ENCODE measurements at regions not wholly inside any gene's neighbourhood (a gene's known extent, or its start where the extent isn't known, plus 50 kb on each side); places are given as distances from the start of the nearest gene placed in this dataset.
A peak's percentile ranks its signal among the peaks of the same experiment; 100 is the strongest.

DNA sequence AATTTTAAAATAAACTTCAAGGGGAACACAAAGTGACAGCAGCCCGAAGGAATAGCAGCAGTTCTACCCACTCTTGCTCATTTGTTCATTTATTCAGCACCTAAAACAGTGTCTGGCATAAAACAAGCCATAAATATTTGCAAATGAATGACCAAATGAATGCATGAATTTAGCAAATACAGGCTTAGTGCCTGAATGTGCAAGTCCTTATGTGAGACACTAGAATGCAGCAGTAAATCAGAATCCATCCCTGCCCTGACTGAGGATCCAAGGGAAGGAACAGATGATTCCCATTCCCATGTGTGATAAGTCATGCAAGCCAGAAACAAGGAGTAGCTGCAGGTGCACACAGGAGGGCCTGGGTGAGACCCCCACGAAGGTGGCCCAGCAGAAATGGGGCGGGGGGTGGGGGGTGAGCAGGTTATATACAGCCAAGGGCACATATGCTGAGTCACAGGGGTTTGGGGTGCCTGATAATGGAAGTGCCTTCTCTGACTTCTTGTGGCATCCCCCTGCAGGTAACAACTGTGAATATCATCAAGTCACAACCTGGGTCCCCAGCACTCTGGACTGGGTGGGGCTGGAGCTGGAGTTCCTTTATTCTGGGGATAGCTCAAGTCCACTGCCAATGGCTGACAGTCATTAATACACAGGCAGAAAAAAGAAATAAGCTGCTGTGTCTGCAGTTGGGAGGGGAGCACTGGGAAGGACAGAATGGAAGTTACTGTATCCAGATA, 311.9 kb downstream of the TXNL1 start:
- Histone ChIP-seq H3K9me3 (no peaks in the 10 kb centered on the region), H3K4me1 (peaks cover 0 to 24% (median 9%) of the 10 kb centered on the region in 12 donors), H3K36me3 (no peaks in the 10 kb centered on the region), H3K27me3 (no peaks in the 10 kb centered on the region), H3K27ac (no peak overlapping the region), H3K4me3 (no peak overlapping the region)
- TF ChIP-seq, protein P1, sequence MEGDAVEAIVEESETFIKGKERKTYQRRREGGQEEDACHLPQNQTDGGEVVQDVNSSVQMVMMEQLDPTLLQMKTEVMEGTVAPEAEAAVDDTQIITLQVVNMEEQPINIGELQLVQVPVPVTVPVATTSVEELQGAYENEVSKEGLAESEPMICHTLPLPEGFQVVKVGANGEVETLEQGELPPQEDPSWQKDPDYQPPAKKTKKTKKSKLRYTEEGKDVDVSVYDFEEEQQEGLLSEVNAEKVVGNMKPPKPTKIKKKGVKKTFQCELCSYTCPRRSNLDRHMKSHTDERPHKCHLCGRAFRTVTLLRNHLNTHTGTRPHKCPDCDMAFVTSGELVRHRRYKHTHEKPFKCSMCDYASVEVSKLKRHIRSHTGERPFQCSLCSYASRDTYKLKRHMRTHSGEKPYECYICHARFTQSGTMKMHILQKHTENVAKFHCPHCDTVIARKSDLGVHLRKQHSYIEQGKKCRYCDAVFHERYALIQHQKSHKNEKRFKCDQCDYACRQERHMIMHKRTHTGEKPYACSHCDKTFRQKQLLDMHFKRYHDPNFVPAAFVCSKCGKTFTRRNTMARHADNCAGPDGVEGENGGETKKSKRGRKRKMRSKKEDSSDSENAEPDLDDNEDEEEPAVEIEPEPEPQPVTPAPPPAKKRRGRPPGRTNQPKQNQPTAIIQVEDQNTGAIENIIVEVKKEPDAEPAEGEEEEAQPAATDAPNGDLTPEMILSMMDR (IDR thresholded peaks at IDR 0.05), result no peak
- no peak for TF ChIP-seq POLR2A (IDR thresholded peaks at IDR 0.05)
- DNase-seq (no peak), ATAC-seq (no peak)
- 62 to 90% (median 73%) methylated on average over 3 of the region's 3 CpGs for WGBS, 4 donors
- intact Hi-C loops (cut with DNase I), result loop anchor here in 1 of 10 donors (10.0 kb wide), 1 partner anchor 452 kb away; no protein-coding TSS in a partner anchor

DNA sequence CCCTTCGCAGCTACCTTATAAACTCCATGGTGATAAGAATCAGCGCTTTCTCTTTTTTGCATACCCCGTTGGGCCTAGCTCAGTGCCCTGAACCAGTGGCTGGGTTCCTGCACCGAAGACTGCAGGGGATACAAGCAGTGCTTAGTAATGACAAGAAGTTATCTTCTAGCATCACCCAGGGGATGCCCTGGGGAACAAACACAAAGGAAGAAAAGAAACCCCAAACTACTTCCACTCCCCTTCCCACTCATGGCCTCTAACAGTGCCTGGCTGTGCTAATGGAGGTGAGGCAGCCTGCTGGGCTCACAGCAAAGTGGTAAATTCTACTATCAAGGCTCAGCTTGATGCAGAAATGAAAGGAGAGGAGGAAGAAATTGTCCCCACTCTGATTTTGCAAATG, 314.7 kb downstream of the TXNL1 start:
- Histone ChIP-seq H3K4me1 (peaks cover 0 to 32% (median 14%) of the 10 kb centered on the region in 12 donors), H3K27ac (no peak overlapping the region), H3K36me3 (no peaks in the 10 kb centered on the region), H3K9me3 (no peaks in the 10 kb centered on the region), H3K4me3 (no peak overlapping the region), H3K27me3 (no peaks in the 10 kb centered on the region)
- TF ChIP-seq, protein P1 (IDR thresholded peaks at IDR 0.05), result no peak
- no peak for TF ChIP-seq POLR2A (IDR thresholded peaks at IDR 0.05)
- no peak for DNase-seq
- WGBS, 4 donors, result 68 to 92% (median 85%) methylated on average over 4 of the region's 4 CpGs
- no peak for ATAC-seq
- intact Hi-C loops (cut with DNase I), result loop anchor here in 1 of 10 donors (10.0 kb wide), 1 partner anchor 449 kb away; no protein-coding TSS in a partner anchor

DNA sequence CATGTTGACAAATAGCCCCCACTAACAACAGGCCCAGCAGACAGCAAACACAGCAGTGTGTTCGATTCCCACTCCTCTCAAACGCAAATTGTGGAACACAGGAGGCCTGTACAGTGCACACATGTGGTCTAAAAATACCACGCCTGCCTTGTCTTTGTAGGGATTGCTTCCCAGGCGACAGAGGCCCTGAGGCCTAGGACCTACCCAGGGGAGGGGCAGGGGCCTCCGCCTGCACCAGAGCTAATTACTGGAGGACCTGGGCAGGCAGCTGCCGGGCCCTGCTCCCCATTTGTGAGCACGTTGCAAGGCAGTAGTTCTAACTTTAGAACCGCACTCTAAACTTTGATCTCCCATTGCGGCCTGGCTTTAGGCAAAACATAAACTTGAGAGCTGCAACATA, 316.0 kb downstream of the TXNL1 start:
- intact Hi-C loops (cut with DNase I), result loop anchor here in 1 of 10 donors (10.0 kb wide), 1 partner anchor 448 kb away; no protein-coding TSS in a partner anchor
- DNase-seq, result peak in 4 of 5 donors; percentile 36 to 69 (median 52)
- no peaks in the 10 kb centered on the region for H3K9me3 ChIP-seq
- H3K4me1 ChIP-seq, result peaks cover 0 to 32% (median 14%) of the 10 kb centered on the region in 12 donors
- H3K27me3 ChIP-seq, result no peaks in the 10 kb centered on the region
- peak; percentile 83 to 96 (median 88) for ATAC-seq
- no peak overlapping the region for H3K4me3 ChIP-seq
- 41 to 70% (median 49%) methylated on average over 6 to 9 of the region's 9 CpGs for WGBS, 4 donors
- H3K36me3 ChIP-seq, result no peaks in the 10 kb centered on the region
- H3K27ac ChIP-seq, result peak overlapping the region in 5 of 12 donors; percentile 9 to 58 (median 15)
- TF ChIP-seq, protein P1 (IDR thresholded peaks at IDR 0.05), result no peak
- no peak for TF ChIP-seq POLR2A (IDR thresholded peaks at IDR 0.05)

DNA sequence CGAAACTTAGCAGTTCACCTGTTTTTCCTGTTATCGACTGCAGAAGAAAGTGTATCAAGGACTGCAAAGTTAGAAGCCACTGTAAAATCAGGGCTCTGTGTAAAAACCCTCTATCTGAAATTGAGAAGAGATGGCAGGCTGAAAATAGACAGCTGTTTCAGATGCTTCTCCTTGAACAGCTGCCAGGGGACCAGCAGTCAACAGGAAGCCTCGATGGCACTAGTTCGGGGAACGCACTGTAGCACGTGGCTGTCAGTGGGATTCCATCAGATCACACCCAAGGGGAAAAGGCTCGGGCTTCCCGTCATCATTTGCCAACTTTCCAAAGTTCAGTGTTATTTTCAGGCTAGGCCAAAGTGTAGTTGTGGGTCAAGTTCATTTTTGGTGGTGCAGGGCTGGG, 316.9 kb downstream of the TXNL1 start:
- no peak overlapping the region for H3K4me3 ChIP-seq
- no peaks in the 10 kb centered on the region for H3K36me3 ChIP-seq
- intact Hi-C loops (cut with DNase I), result loop anchor here in 1 of 10 donors (10.0 kb wide), 1 partner anchor 447 kb away; no protein-coding TSS in a partner anchor
- H3K27ac ChIP-seq, result peak overlapping the region in 4 of 12 donors; percentile 2 to 60 (median 29)
- peak; percentile 57 to 79 (median 70) for DNase-seq
- 3 to 9% (median 7%) methylated on average over 8 of the region's 8 CpGs for WGBS, 4 donors
- H3K9me3 ChIP-seq, result no peaks in the 10 kb centered on the region
- no peak for TF ChIP-seq POLR2A (IDR thresholded peaks at IDR 0.05)
- TF ChIP-seq, protein P1 (IDR thresholded peaks at IDR 0.05), result no peak
- H3K27me3 ChIP-seq, result no peaks in the 10 kb centered on the region
- H3K4me1 ChIP-seq, result peaks cover 0 to 30% (median 14%) of the 10 kb centered on the region in 12 donors
- ATAC-seq, result peak; percentile 47 to 86 (median 68)
